H9 (cell line): ENCODE measurements at regions not wholly inside any gene's neighbourhood (a gene's known extent, or its start where the extent isn't known, plus 50 kb on each side); places are given as distances from the start of the nearest gene placed in this dataset.
A peak's percentile ranks its signal among the peaks of the same experiment; 100 is the strongest.

Experiments
- DNase-seq: peaks from one replicate; pipeline ENCODE4 v3.0.0-alpha.2; 2017
- H2AFZ ChIP-seq: one replicate; pipeline ENCODE4 v1.6.1; 2013; ENCODE audit warnings: mild to moderate bottlenecking, low read length, control low read depth, moderate library complexity
- H2AK5ac ChIP-seq: 2 replicates; pipeline ENCODE4 v1.6.1; 2013; ENCODE audit warnings: low read length, control low read depth, mixed read lengths; ENCODE audit not compliant: insufficient read length
- H2BK120ac ChIP-seq: one replicate; pipeline ENCODE4 v1.6.1; 2013; ENCODE audit warnings: low read depth, mild to moderate bottlenecking, low read length, control low read depth, inconsistent platforms; ENCODE audit not compliant: poor library complexity, severe bottlenecking
- H2BK12ac ChIP-seq: 2 replicates; pipeline ENCODE4 v1.6.1; 2013; ENCODE audit warnings: low read length, control low read depth, mixed read lengths, low read depth; ENCODE audit not compliant: insufficient read length
- H2BK15ac ChIP-seq: 2 replicates; pipeline ENCODE4 v1.6.1; 2013; ENCODE audit warnings: low read depth, low read length, control low read depth
- H2BK20ac ChIP-seq: one replicate; pipeline ENCODE4 v1.6.1; 2013; ENCODE audit warnings: low read depth, mild to moderate bottlenecking, low read length, control low read depth, inconsistent platforms; ENCODE audit not compliant: poor library complexity, severe bottlenecking
- H2BK5ac ChIP-seq: 2 replicates; pipeline ENCODE4 v1.6.1; 2013; ENCODE audit warnings: low read length, control low read depth, mixed read lengths; ENCODE audit not compliant: insufficient read length
- H3K14ac ChIP-seq: 2 replicates; pipeline ENCODE4 v1.6.1; 2013; ENCODE audit warnings: low read length, control low read depth; ENCODE audit not compliant: insufficient read depth
- H3K18ac ChIP-seq: 2 replicates; pipeline ENCODE4 v1.6.1; 2013; ENCODE audit warnings: low read depth, mild to moderate bottlenecking, mixed read lengths, low read length, control low read depth; ENCODE audit not compliant: insufficient read length
- H3K23ac ChIP-seq: 2 replicates; pipeline ENCODE4 v1.6.1; 2013; ENCODE audit warnings: low read length, control low read depth, mixed read lengths, low read depth; ENCODE audit not compliant: insufficient read length
- H3K23me2 ChIP-seq: 2 replicates; pipeline ENCODE4 v1.6.1; 2013; ENCODE audit warnings: low read depth, mild to moderate bottlenecking, mixed read lengths, low read length, control low read depth; ENCODE audit not compliant: insufficient read length, poor library complexity, severe bottlenecking
- H3K27ac ChIP-seq: 2 replicates; pipeline ENCODE4 v1.5.1; 2013; ENCODE audit warnings: low read length, control low read depth, mixed read lengths, low read depth; ENCODE audit not compliant: insufficient read length
- H3K27me3 ChIP-seq: 2 replicates; pipeline ENCODE4 v1.6.1; 2013; ENCODE audit warnings: low read length, control low read depth, inconsistent platforms; ENCODE audit not compliant: insufficient read depth
- H3K4ac ChIP-seq: 2 replicates; pipeline ENCODE4 v1.6.1; 2013; ENCODE audit warnings: low read depth, mild to moderate bottlenecking, control low read depth, inconsistent platforms, low read length, moderate library complexity
- H3K4me1 ChIP-seq: 2 replicates; pipeline ENCODE4 v1.6.1; 2013; ENCODE audit warnings: low read length, control low read depth, inconsistent platforms; ENCODE audit not compliant: insufficient read depth
- H3K4me2 ChIP-seq: 2 replicates; pipeline ENCODE4 v1.6.1; 2013; ENCODE audit warnings: low read length, control low read depth, mixed read lengths; ENCODE audit not compliant: insufficient read length, insufficient read depth
- H3K56ac ChIP-seq: 2 replicates; pipeline ENCODE4 v1.6.1; 2013; ENCODE audit warnings: low read depth, mild to moderate bottlenecking, mixed read lengths, low read length, control low read depth; ENCODE audit not compliant: insufficient read length
- H3K79me1 ChIP-seq: 2 replicates; pipeline ENCODE4 v1.6.1; 2013; ENCODE audit warnings: low read depth, mild to moderate bottlenecking, moderate library complexity, low read length, control low read depth, inconsistent platforms; ENCODE audit not compliant: insufficient read depth, poor library complexity, severe bottlenecking
- H3K79me2 ChIP-seq: 2 replicates; pipeline ENCODE4 v1.6.1; 2013; ENCODE audit warnings: low read length, control low read depth, inconsistent platforms; ENCODE audit not compliant: insufficient read depth
- H3K9ac ChIP-seq: 2 replicates; pipeline ENCODE4 v1.6.1; 2013; ENCODE audit warnings: low read length, control low read depth, mixed read lengths; ENCODE audit not compliant: insufficient read length; ENCODE audit errors: extremely low read depth
- H3K9me3 ChIP-seq: one replicate; pipeline ENCODE4 v1.6.1; 2013; ENCODE audit warnings: low read depth, low read length, inconsistent platforms; ENCODE audit not compliant: control insufficient read depth
- H3T11ph ChIP-seq: one replicate; pipeline ENCODE4 v1.6.1; 2013; ENCODE audit warnings: mild to moderate bottlenecking, low read length, control low read depth, inconsistent platforms
- H4K20me1 ChIP-seq: one replicate; pipeline ENCODE4 v1.6.1; 2013; ENCODE audit not compliant: control insufficient read depth, insufficient read length, insufficient read depth
- H4K5ac ChIP-seq: 2 replicates; pipeline ENCODE4 v1.6.1; 2013; ENCODE audit warnings: low read depth, mild to moderate bottlenecking, mixed read lengths, low read length, control low read depth; ENCODE audit not compliant: insufficient read length
- H4K8ac ChIP-seq: replicated peaks from 2 replicates; pipeline ENCODE4 v1.6.1; 2013; ENCODE audit warnings: low read length, control low read depth, mixed read lengths, low read depth; ENCODE audit not compliant: insufficient read length
- H4K91ac ChIP-seq: 2 replicates; pipeline ENCODE4 v1.6.1; 2013; ENCODE audit warnings: low read depth, mild to moderate bottlenecking, moderate library complexity, mixed read lengths, low read length, control low read depth; ENCODE audit not compliant: insufficient read length
- H3K27ac Mint-ChIP-seq, 3 experiments: 2 replicates in 2 of 3; 3 replicates in 1 of 3; pipeline ENCODE4 v1.8.0; 2020 to 2021; ENCODE audit warnings: mixed read lengths in 3 of 3, mild to moderate bottlenecking in 1 of 3, moderate library complexity in 1 of 3
- H3K27me3 Mint-ChIP-seq: 2 replicates; pipeline ENCODE4 v1.8.0; 2021; ENCODE audit warnings: low read depth, mild to moderate bottlenecking, moderate library complexity, mixed read lengths
- H3K36me3 Mint-ChIP-seq, 3 experiments: 2 replicates in 2 of 3; 3 replicates in 1 of 3; pipeline ENCODE4 v1.8.0; 2020 to 2021; ENCODE audit warnings: low read depth in 3 of 3, mixed read lengths in 3 of 3; ENCODE audit not compliant: insufficient read depth in 1 of 3
- H3K4me1 Mint-ChIP-seq, 2 experiments: 2 replicates each; pipeline ENCODE4 v1.8.0; 2020; ENCODE audit warnings: mixed read lengths in 2 of 2
- H3K4me3 Mint-ChIP-seq, 2 experiments: 2 replicates in 1 of 2; 3 replicates in 1 of 2; pipeline ENCODE4 v1.8.0; 2020 to 2021; ENCODE audit warnings: mild to moderate bottlenecking in 2 of 2, mixed read lengths in 2 of 2, moderate library complexity in 1 of 2
- H3K9me3 Mint-ChIP-seq, 2 experiments: 2 replicates in 1 of 2; 3 replicates in 1 of 2; pipeline ENCODE4 v1.8.0; 2020; ENCODE audit warnings: mild to moderate bottlenecking in 2 of 2, mixed read lengths in 2 of 2, moderate library complexity in 1 of 2
- WGBS: extraction: QIAGEN DNeasy Blood & Tissue Kit; methylation state at CpG from one replicate; pipeline ENCODE4 v1.1.7; 2013; ENCODE audit warnings: missing lambda C conversion rate, low lambda C conversion rate, mixed read lengths; ENCODE audit not compliant: insufficient read length; ENCODE audit errors: extremely low coverage; 5-methylcytosine and 5-hydroxymethylcytosine counted together
- TF ChIP-seq, protein P1 (sequence below): fragments of 200-600 bp; sonication (generic); conservative IDR thresholded peaks from 3 replicates; pipeline ENCODE4 v1.8.0; 2021; ENCODE audit warnings: antibody characterized with exemption, mild to moderate bottlenecking

DNA sequence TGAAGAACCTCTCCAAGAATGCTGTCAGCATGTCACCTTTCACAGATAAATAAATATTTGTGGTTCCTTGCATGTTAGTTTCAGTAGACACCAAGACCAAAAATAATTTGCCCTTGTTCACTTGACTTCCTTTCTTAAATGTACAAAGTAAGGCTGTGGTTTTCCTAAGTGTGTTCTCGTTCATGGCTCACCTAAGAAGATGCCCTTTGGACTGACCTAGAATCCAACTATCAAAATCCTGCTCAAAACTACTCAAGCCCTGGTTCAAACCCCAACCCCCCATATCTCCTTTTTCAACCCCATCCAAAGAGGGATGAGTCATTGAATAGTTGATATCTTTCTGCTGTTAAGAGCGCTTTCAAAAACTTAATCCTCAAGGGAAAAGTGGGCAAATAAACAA, 247.8 kb upstream of the ZNF507 start:
- no peaks in the 10 kb centered on the region for H3K9me3 ChIP-seq
- H2AFZ ChIP-seq = no peak overlapping the region
- no CpG with 5 or more reads among the region's 2 CpGs for WGBS

More for the DNA sequence above, 247.8 kb upstream of the ZNF507 start:
- no peak overlapping the region for H4K91ac ChIP-seq
- no peak overlapping the region for H2BK15ac ChIP-seq
- no peak overlapping the region for H2BK12ac ChIP-seq
- no peak overlapping the region for H3K27ac ChIP-seq
- H3K56ac ChIP-seq = no peak overlapping the region
- H3K27me3 ChIP-seq = no peaks in the 10 kb centered on the region
- no peak overlapping the region for H3K4me2 ChIP-seq
- no peak overlapping the region for H2BK20ac ChIP-seq
- no peak overlapping the region for H3K9ac ChIP-seq
- no peak overlapping the region for H3K14ac ChIP-seq
- no peak overlapping the region for H4K5ac ChIP-seq
- H3K23ac ChIP-seq = no peak overlapping the region
- no peaks in the 10 kb centered on the region for H3K79me1 ChIP-seq
- DNase-seq = no peak
- TF ChIP-seq, protein P1, sequence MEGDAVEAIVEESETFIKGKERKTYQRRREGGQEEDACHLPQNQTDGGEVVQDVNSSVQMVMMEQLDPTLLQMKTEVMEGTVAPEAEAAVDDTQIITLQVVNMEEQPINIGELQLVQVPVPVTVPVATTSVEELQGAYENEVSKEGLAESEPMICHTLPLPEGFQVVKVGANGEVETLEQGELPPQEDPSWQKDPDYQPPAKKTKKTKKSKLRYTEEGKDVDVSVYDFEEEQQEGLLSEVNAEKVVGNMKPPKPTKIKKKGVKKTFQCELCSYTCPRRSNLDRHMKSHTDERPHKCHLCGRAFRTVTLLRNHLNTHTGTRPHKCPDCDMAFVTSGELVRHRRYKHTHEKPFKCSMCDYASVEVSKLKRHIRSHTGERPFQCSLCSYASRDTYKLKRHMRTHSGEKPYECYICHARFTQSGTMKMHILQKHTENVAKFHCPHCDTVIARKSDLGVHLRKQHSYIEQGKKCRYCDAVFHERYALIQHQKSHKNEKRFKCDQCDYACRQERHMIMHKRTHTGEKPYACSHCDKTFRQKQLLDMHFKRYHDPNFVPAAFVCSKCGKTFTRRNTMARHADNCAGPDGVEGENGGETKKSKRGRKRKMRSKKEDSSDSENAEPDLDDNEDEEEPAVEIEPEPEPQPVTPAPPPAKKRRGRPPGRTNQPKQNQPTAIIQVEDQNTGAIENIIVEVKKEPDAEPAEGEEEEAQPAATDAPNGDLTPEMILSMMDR = no peak
- no peak overlapping the region for H3K18ac ChIP-seq
- H2BK120ac ChIP-seq = no peak overlapping the region
- no peak overlapping the region for H2BK5ac ChIP-seq
- H3K79me2 ChIP-seq = no peaks in the 10 kb centered on the region
- no peaks in the 10 kb centered on the region for H3K23me2 ChIP-seq
- Mint-ChIP-seq H3K4me1 (peaks cover 25 to 29% of the 10 kb centered on the region in 2 experiments), H3K27me3 (no peaks in the 10 kb centered on the region; the same call in 1 of the 2 replicates), H3K9me3 (peaks cover 24 to 25% of the 10 kb centered on the region in 2 experiments), H3K36me3 (peaks cover 11 to 24% (median 16%) of the 10 kb centered on the region in 3 experiments), H3K27ac (peak overlapping the region in 2 of 3 experiments; percentile 2 to 29; a peak in 3 of 7 replicates), H3K4me3 (no peak overlapping the region)
- H4K20me1 ChIP-seq = no peaks in the 10 kb centered on the region
- H4K8ac ChIP-seq = no peak overlapping the region
- H3T11ph ChIP-seq = no peak overlapping the region
- no peaks in the 10 kb centered on the region; the same call in none of the 2 replicates for H3K4me1 ChIP-seq
- no peak overlapping the region for H2AK5ac ChIP-seq
- no peak overlapping the region for H3K4ac ChIP-seq
